OCI-LY3 (cell line): ENCODE measurements at regions not wholly inside any gene's neighbourhood (a gene's known extent, or its start where the extent isn't known, plus 50 kb on each side); places are given as distances from the start of the nearest gene placed in this dataset.

Source experiments
- CTCF ChIP-seq: fragments of 200-600, 300-600 bp; sonication (generic); IDR thresholded peaks from 2 replicates; pipeline ENCODE4 v1.5.1; 2014; ENCODE audit warnings: antibody characterized with exemption, low read length, low read depth
- EZH2phosphoT487 ChIP-seq: fragments of 200-600 bp; shearing (Covaris generic); IDR thresholded peaks from 2 replicates; pipeline ENCODE4 v1.6.1; 2018; ENCODE audit warnings: antibody characterized with exemption, mixed run types, low read depth

DNA sequence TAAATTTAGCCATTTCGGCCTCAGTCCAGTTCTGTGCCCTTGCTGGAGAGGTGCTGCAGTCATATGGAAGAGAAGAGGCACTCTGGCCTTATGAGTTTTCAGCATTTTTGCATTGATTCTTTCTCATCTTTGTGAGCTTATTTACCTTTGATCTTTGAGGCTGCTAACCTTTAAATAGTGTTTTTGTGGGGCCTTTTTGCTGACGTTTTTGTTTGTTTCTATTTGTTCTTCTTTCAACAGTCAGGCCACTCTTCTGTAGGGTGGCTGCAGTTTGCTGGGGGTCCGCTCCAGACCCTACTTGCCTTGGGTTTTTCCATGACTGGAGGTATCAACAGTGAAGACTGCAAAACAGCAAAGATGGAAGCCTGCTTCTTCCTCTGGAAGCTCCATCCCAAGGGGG, 1951.7 kb upstream of the LRRTM1 start:
- TF ChIP-seq CTCF (no peak), EZH2phosphoT487 (no peak)
